Stimulated activated CD4-positive, alpha-beta T cell treated with anti-CD3 and anti-CD28 coated beads, Interleukin-1b, Interleukin-23, amount 100 ng/mL, for 1 hour (primary cell): ENCODE measurements at regions not wholly inside any gene's neighbourhood (a gene's known extent, or its start where the extent isn't known, plus 50 kb on each side); places are given as distances from the start of the nearest gene placed in this dataset.
"Not testable (repeated sequence)": the region's sequence is repeated elsewhere in the genome, so short reads cannot be mapped to it uniquely, and the experiment has no call there.

Experiments used
- DNase-seq, 2 donors: peaks; one replicate each; pipeline ENCODE4 v3.0.0-alpha.2; 2020; ENCODE audit warnings: low read depth in 2 of 2

GRCh38 chr3:18124501-18124900 lies 300.6 kb downstream of the SATB1 start:
- no peak for DNase-seq

- no peak for DNase-seq
These were observed 302.9 kb downstream of the SATB1 start for GRCh38 chr3:18122264-18122663.

- no peak for DNase-seq
These were observed 304.1 kb downstream of the SATB1 start for GRCh38 chr3:18121020-18121419.

GRCh38 chr3:18119866-18120265 lies 305.3 kb downstream of the SATB1 start:
- DNase-seq = no peak

GRCh38 chr3:18114894-18115293 lies 310.2 kb downstream of the SATB1 start:
- no peak for DNase-seq

GRCh38 chr3:18113417-18113816 lies 311.7 kb downstream of the SATB1 start:
- no peak for DNase-seq

GRCh38 chr3:18112674-18113375 lies 312.3 kb downstream of the SATB1 start:
- no peak for DNase-seq

- DNase-seq = no peak
These were observed 313.3 kb downstream of the SATB1 start for GRCh38 chr3:18111796-18112232.

GRCh38 chr3:18103591-18103990 lies 321.5 kb downstream of the SATB1 start:
- no peak for DNase-seq

GRCh38 chr3:18100121-18100520 lies 325.0 kb downstream of the SATB1 start:
- no peak for DNase-seq

- no peak for DNase-seq
These were observed 325.5 kb downstream of the SATB1 start for GRCh38 chr3:18099611-18100010.

GRCh38 chr3:18098960-18099587 lies 326.1 kb downstream of the SATB1 start:
- DNase-seq = no peak

- no peak for DNase-seq
These were observed 327.1 kb downstream of the SATB1 start for GRCh38 chr3:18097989-18098388.

- DNase-seq = no peak
These were observed 327.7 kb downstream of the SATB1 start for GRCh38 chr3:18097473-18097872.

GRCh38 chr3:18092726-18093125 lies 332.4 kb downstream of the SATB1 start:
- no peak for DNase-seq

GRCh38 chr3:18090377-18090776 lies 334.8 kb downstream of the SATB1 start:
- DNase-seq = no peak

GRCh38 chr3:18087988-18088387 lies 337.2 kb downstream of the SATB1 start:
- no peak for DNase-seq

GRCh38 chr3:18086760-18087159 lies 338.4 kb downstream of the SATB1 start:
- DNase-seq = no peak

GRCh38 chr3:18086078-18086477 lies 339.1 kb downstream of the SATB1 start:
- no peak for DNase-seq

- DNase-seq = no peak
These were observed 339.7 kb downstream of the SATB1 start for GRCh38 chr3:18085429-18085828.

GRCh38 chr3:18083273-18083590 lies 340.8 kb upstream of the TBC1D5 start:
- not testable (repeated sequence) for DNase-seq

- no peak for DNase-seq
These were observed 340.3 kb upstream of the TBC1D5 start for GRCh38 chr3:18082551-18083272.

GRCh38 chr3:18080198-18080689 lies 337.8 kb upstream of the TBC1D5 start:
- no peak for DNase-seq
